ENCODE measurements at regions not wholly inside any gene's neighbourhood (a gene's known extent, or its start where the extent isn't known, plus 50 kb on each side); places are given as distances from the start of the nearest gene placed in this dataset.

DNA sequence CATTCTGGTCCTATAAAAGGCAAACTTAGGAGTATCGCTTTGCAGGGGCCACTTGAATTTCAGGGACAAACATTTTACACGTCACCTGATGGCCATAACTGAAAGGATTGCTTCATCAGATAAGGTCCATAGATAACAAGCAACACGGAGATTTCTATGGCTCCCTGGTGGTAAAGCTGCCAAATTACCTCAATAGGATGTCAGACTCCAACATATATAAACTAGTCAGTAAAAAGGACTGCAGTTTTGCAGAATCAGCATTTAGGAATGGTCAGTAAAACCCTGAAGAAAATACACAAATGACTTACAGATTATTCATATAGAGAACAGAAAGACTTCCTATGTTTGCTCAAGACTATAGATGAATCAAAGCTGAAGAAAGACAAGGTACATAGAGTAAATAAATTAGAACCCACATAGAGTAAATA lies 66.1 kb upstream of the GRIP1 start:
- TF ChIP-seq, protein P1, sequence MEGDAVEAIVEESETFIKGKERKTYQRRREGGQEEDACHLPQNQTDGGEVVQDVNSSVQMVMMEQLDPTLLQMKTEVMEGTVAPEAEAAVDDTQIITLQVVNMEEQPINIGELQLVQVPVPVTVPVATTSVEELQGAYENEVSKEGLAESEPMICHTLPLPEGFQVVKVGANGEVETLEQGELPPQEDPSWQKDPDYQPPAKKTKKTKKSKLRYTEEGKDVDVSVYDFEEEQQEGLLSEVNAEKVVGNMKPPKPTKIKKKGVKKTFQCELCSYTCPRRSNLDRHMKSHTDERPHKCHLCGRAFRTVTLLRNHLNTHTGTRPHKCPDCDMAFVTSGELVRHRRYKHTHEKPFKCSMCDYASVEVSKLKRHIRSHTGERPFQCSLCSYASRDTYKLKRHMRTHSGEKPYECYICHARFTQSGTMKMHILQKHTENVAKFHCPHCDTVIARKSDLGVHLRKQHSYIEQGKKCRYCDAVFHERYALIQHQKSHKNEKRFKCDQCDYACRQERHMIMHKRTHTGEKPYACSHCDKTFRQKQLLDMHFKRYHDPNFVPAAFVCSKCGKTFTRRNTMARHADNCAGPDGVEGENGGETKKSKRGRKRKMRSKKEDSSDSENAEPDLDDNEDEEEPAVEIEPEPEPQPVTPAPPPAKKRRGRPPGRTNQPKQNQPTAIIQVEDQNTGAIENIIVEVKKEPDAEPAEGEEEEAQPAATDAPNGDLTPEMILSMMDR (IDR thresholded peaks at IDR 0.05): no peak
- no peak for TF ChIP-seq POLR2AphosphoS5 (IDR thresholded peaks at IDR 0.05; ENCODE audit: insufficient read depth in 1 of 2, low read depth in 1 of 2)
- H3K27ac ChIP-seq: no peak overlapping the region
- intact Hi-C loops (cut with DNase I): no loop called here
- no peak for DNase-seq (ENCODE audit: extremely low spot score in 2 of 2)
- no peaks in the 10 kb centered on the region for H3K27me3 ChIP-seq
- H3K36me3 ChIP-seq: no peaks in the 10 kb centered on the region
- H3K4me3 ChIP-seq: no peak overlapping the region
- H3K9me3 ChIP-seq: no peaks in the 10 kb centered on the region
- H3K4me1 ChIP-seq: no peaks in the 10 kb centered on the region

DNA sequence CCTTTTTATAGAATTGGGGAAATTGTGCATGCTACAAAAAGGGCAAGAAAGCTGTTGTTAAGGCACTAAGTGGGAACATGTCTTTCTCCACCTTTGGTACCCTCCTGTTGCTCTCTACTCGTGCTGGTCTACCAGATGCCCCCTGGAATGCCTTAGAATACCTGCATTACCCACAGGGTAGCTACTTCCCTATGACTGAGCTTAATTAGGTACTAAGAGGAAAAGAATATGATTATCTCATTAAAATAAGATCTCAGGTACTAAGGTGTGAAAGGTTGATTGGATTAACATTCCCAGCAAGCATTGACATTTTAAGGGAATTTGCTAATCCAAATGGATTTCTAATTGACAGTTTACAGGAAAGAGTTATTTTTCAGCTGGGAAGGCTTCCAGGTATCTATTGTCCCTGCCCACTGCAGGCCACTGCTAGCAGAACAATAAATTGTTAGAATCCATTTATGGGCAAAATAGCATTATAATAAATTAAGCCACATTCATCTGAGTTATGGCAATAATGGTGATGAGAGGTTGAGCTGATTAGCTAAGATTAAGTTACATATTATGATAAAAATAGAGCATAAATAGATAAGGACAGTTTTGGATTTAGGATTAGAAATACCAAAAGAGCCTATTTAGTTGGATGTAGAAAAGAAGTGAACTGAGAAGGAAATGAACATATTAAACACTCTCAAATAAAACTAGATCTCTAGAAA lies 67.8 kb upstream of the GRIP1 start:
- intact Hi-C loops (cut with DNase I): no loop called here
- no peak for TF ChIP-seq POLR2AphosphoS5 (IDR thresholded peaks at IDR 0.05; ENCODE audit: insufficient read depth in 1 of 2, low read depth in 1 of 2)
- TF ChIP-seq, protein P1 (IDR thresholded peaks at IDR 0.05): no peak
- no peak for TF ChIP-seq POLR2A (IDR thresholded peaks at IDR 0.05)
- H3K27me3 ChIP-seq: no peaks in the 10 kb centered on the region

DNA sequence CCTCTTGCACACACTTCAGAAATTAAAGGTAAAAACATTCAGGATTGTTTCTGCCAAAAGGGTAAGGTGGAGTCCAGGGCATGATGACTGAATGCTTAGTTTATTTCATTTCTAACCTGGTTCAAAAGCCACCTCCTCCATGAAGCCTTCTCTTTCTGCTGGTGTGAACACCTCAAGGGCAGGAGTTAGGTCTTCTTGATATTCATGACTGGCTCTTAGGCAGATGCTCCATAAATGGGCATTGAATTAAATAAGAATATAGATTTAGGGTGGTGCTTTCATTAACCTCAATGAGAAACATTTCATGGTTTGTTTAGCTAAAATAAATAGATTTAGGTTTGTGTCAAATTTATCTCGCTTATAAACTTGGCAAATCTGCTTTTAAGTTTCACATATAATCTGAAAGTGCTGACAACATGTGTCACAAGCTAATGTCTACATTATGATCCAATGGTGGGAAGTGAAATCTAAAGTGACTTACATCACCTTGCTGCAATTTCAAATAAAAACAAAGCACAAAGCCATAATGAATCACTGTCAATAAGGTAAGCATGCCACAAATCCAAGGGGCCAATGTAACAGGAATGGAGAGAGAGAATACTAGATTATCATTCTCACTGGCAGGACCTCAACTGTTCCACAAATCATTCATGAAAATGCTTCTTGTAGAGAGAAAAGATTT lies 72.7 kb upstream of the GRIP1 start:
- Histone ChIP-seq H3K36me3 (no peaks in the 10 kb centered on the region), H3K4me1 (no peaks in the 10 kb centered on the region), H3K27ac (no peak overlapping the region), H3K4me3 (no peak overlapping the region), H3K27me3 (no peaks in the 10 kb centered on the region), H3K9me3 (no peaks in the 10 kb centered on the region)
- TF ChIP-seq POLR2A (IDR thresholded peaks at IDR 0.05): no peak
- TF ChIP-seq, protein P1 (IDR thresholded peaks at IDR 0.05): no peak
- TF ChIP-seq POLR2AphosphoS5 (IDR thresholded peaks at IDR 0.05; ENCODE audit: insufficient read depth in 1 of 2, low read depth in 1 of 2): no peak
- intact Hi-C loops (cut with DNase I): no loop called here
- no peak for DNase-seq (ENCODE audit: extremely low spot score in 2 of 2)

More for the DNA sequence above, 67.8 kb upstream of the GRIP1 start:
- no peak overlapping the region for H3K27ac ChIP-seq
- H3K9me3 ChIP-seq: no peaks in the 10 kb centered on the region
- DNase-seq (ENCODE audit: extremely low spot score in 2 of 2): no peak
- H3K4me3 ChIP-seq: no peak overlapping the region
- no peaks in the 10 kb centered on the region for H3K36me3 ChIP-seq
- H3K4me1 ChIP-seq: no peaks in the 10 kb centered on the region

DNA sequence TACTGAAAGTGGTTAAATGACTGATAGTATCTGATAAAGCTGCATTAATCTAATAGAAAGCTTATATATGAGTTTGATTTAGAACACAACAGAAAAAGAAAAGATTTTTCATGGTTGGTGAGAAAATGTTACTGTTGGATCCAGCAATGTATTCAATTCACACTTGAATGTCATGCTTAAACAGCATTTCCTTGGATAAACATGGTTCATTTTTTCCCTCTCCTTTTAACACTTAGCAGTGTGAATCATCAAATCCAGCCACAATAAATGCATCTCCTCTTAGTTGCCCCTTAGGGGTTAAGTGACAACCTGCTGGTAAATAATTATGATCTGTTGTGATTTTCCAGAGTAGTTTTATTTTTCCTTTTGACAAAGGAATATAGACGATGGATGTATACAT lies 74.9 kb upstream of the GRIP1 start:
- no peak for DNase-seq (ENCODE audit: extremely low spot score in 2 of 2)
- H3K36me3 ChIP-seq: no peaks in the 10 kb centered on the region
- H3K27ac ChIP-seq: no peak overlapping the region
- no peaks in the 10 kb centered on the region for H3K9me3 ChIP-seq
- TF ChIP-seq POLR2AphosphoS5 (IDR thresholded peaks at IDR 0.05; ENCODE audit: insufficient read depth in 1 of 2, low read depth in 1 of 2) (no peak), POLR2A (IDR thresholded peaks at IDR 0.05) (no peak)
- TF ChIP-seq, protein P1 (IDR thresholded peaks at IDR 0.05): no peak
- H3K4me3 ChIP-seq: no peak overlapping the region
- no peaks in the 10 kb centered on the region for H3K4me1 ChIP-seq
- intact Hi-C loops (cut with DNase I): no loop called here
- no peaks in the 10 kb centered on the region for H3K27me3 ChIP-seq

All from vagina (tissue), 2 donors.